SK-N-SH (cell line): ENCODE measurements at regions not wholly inside any gene's neighbourhood (a gene's known extent, or its start where the extent isn't known, plus 50 kb on each side); places are given as distances from the start of the nearest gene placed in this dataset.

Experiments
- CTCF ChIA-PET: fragments of 300-600, 350-600 bp; formaldehyde crosslinking; extraction: SDS; loops from one replicate; lab custom pipeline; 2021; lab: Yijun Ruan, JAX
- POLR2A ChIA-PET: fragments of 350-600 bp; sonication (Branson Sonifier 250); formaldehyde crosslinking; extraction: SDS; loops from one replicate; lab custom pipeline; 2020; ENCODE audit warnings: antibody characterized with exemption, inconsistent platforms; lab: Yijun Ruan, JAX
- DNase-seq: peaks from one replicate; pipeline ENCODE4 v3.0.0; 2012
- H2AFZ ChIP-seq: fragments of 200-600 bp; sonication (generic); 2 replicates; pipeline ENCODE4 v1.8.1; 2016; ENCODE audit warnings: antibody characterized with exemption, mild to moderate bottlenecking, low read depth
- H3F3A ChIP-seq: fragments of 200-600 bp; sonication (generic); replicated peaks from 2 replicates; pipeline ENCODE3; 2016; ENCODE audit warnings: antibody characterized with exemption, mild to moderate bottlenecking; ENCODE audit not compliant: insufficient read depth
- H3K27ac ChIP-seq, 2 experiments: fragments of 200-500 bp in 1 of 2; fragments of 200-600 bp in 1 of 2; sonication (Bioruptor generic) in 1 of 2; sonication (generic), shearing (Covaris generic) in 1 of 2; 2 replicates each; pipeline versions ENCODE4 v1.5.1 to v1.6.1; 2014 to 2016; ENCODE audit warnings: low read depth in 2 of 2, inconsistent platforms in 1 of 2, low read length in 1 of 2, mild to moderate bottlenecking in 1 of 2, mixed read lengths in 1 of 2
- H3K27me3 ChIP-seq: fragments of 200-600 bp; sonication (generic), shearing (Covaris generic); 2 replicates; pipeline ENCODE4 v1.6.1; 2016; ENCODE audit warnings: mixed run types; ENCODE audit not compliant: insufficient read depth
- H3K36me3 ChIP-seq, 2 experiments: fragments of 200-500 bp in 1 of 2; fragments of 200-600 bp in 1 of 2; sonication (Bioruptor generic) in 1 of 2; sonication (generic) in 1 of 2; replicated peaks in 1 of 2; 2 replicates each; pipeline versions ENCODE3 to v1.5.1; 2014 to 2016; ENCODE audit warnings: low read length in 1 of 2, mild to moderate bottlenecking in 1 of 2; ENCODE audit not compliant: insufficient read depth in 2 of 2, control insufficient read depth in 1 of 2
- H3K4me1 ChIP-seq, 2 experiments: fragments of 200-500 bp in 1 of 2; fragments of 200-600 bp in 1 of 2; sonication (Bioruptor generic) in 1 of 2; sonication (generic), shearing (Covaris generic) in 1 of 2; 2 replicates each; pipeline versions ENCODE4 v1.5.1 to v1.6.1; 2014 to 2016; ENCODE audit warnings: low read depth in 1 of 2, low read length in 1 of 2, mixed run types in 1 of 2; ENCODE audit not compliant: insufficient read depth in 2 of 2, control insufficient read depth in 1 of 2
- H3K4me2 ChIP-seq: fragments of 200-600 bp; sonication (generic), shearing (Covaris generic); 2 replicates; pipeline ENCODE4 v1.6.1; 2017; ENCODE audit warnings: mixed run types
- H3K4me3 ChIP-seq, 2 experiments: fragments of 200-500 bp in 1 of 2; fragments of 200-600 bp in 1 of 2; sonication (Bioruptor generic) in 1 of 2; sonication (generic), shearing (Covaris generic) in 1 of 2; 2 replicates each; pipeline versions ENCODE4 v1.5.1 to v1.8.1; 2014 to 2016; ENCODE audit warnings: low read depth in 2 of 2, inconsistent platforms in 1 of 2, low read length in 1 of 2, mild to moderate bottlenecking in 1 of 2, mixed read lengths in 1 of 2, moderate library complexity in 1 of 2
- H3K79me2 ChIP-seq: fragments of 200-600 bp; sonication (generic); 2 replicates; pipeline ENCODE4 v1.8.1; 2017; ENCODE audit warnings: mild to moderate bottlenecking; ENCODE audit not compliant: insufficient read depth
- H3K9ac ChIP-seq: fragments of 200-600 bp; sonication (generic); 2 replicates; pipeline ENCODE4 v1.6.1; 2017; ENCODE audit warnings: mixed run types
- H3K9me2 ChIP-seq: fragments of 200-600 bp; sonication (generic); 2 replicates; pipeline ENCODE4 v1.6.1; 2017; ENCODE audit warnings: mixed run types
- H3K9me3 ChIP-seq: fragments of 200-600 bp; sonication (generic); 2 replicates; pipeline ENCODE4 v1.6.1; 2017; ENCODE audit warnings: mixed run types, mild to moderate bottlenecking, moderate library complexity
- H4K20me1 ChIP-seq: fragments of 200-600 bp; sonication (generic); 2 replicates; pipeline ENCODE4 v1.6.1; 2017; ENCODE audit warnings: mild to moderate bottlenecking, mixed run types; ENCODE audit not compliant: insufficient read depth
- ELF1 ChIP-seq: IDR thresholded peaks from 2 replicates; pipeline ENCODE4 v1.4.0; 2012
- EP300 ChIP-seq, 2 experiments: IDR thresholded peaks; 2 replicates each; pipeline versions ENCODE4 v1.4.0 to v1.6.1; 2012; ENCODE audit warnings: borderline replicate concordance in 1 of 2, low read depth in 1 of 2, low read length in 1 of 2
- FOXM1 ChIP-seq: IDR thresholded peaks from 2 replicates; pipeline ENCODE4 v1.4.0; 2012; ENCODE audit warnings: low read depth, mild to moderate bottlenecking
- GATA2 ChIP-seq: sonication (generic); formaldehyde crosslinking; IDR thresholded peaks from 2 replicates; pipeline ENCODE4 v1.5.0; 2020; ENCODE audit warnings: mild to moderate bottlenecking, missing genetic modification reagents
- MEF2A ChIP-seq: IDR thresholded peaks from 2 replicates; pipeline ENCODE4 v1.4.0; 2012; ENCODE audit warnings: low read depth, borderline replicate concordance
- MXI1 ChIP-seq: IDR thresholded peaks from 2 replicates; pipeline ENCODE4 v1.6.1; 2012; ENCODE audit warnings: mild to moderate bottlenecking, low read depth, low read length, improper control_type of control experiment
- NRF1 ChIP-seq: IDR thresholded peaks from 2 replicates; pipeline ENCODE4 v1.6.1; 2012; ENCODE audit warnings: low read depth, mild to moderate bottlenecking, low read length
- POLR2AphosphoS5 ChIP-seq: IDR thresholded peaks from 2 replicates; pipeline ENCODE4 v1.6.1; 2012; ENCODE audit warnings: low read depth, low read length
- REST ChIP-seq: IDR thresholded peaks from 2 replicates; pipeline ENCODE4 v1.6.1; 2012; ENCODE audit warnings: mild to moderate bottlenecking, low read depth, low read length, moderate library complexity
- RXRA ChIP-seq: IDR thresholded peaks from 2 replicates; pipeline ENCODE4 v1.4.0; 2012; ENCODE audit warnings: low read depth, mild to moderate bottlenecking, borderline replicate concordance
- SMC3 ChIP-seq: IDR thresholded peaks from 2 replicates; pipeline ENCODE4 v1.6.1; 2012; ENCODE audit warnings: low read depth, low read length, improper control_type of control experiment
- TAF1 ChIP-seq: IDR thresholded peaks from 2 replicates; pipeline ENCODE4 v1.6.1; 2012; ENCODE audit warnings: low read depth, mild to moderate bottlenecking, low read length, moderate library complexity, borderline replicate concordance
- TCF12 ChIP-seq: IDR thresholded peaks from 2 replicates; pipeline ENCODE4 v1.4.0; 2012
- USF2 ChIP-seq: fragments of 150-350 bp; IDR thresholded peaks from 2 replicates; pipeline ENCODE4 v1.6.1; 2017; ENCODE audit warnings: antibody characterized with exemption, low read length, low read depth, borderline replicate concordance
- WGBS: methylation state at CpG from one replicate; pipeline ENCODE4 v1.1.6; 2017; ENCODE audit warnings: low lambda C conversion rate; 5-methylcytosine and 5-hydroxymethylcytosine counted together
- TF ChIP-seq, protein P1 (sequence below): IDR thresholded peaks from 2 replicates; pipeline ENCODE4; 2012
- TF ChIP-seq, protein P2 (sequence below): IDR thresholded peaks from 2 replicates; pipeline ENCODE4 v1.4.0; 2012; ENCODE audit warnings: low read depth, borderline replicate concordance
- TF ChIP-seq, protein P3 (sequence below): fragments of 150-350 bp; IDR thresholded peaks from 2 replicates; pipeline ENCODE4 v1.6.1; 2016; ENCODE audit warnings: mild to moderate bottlenecking, low read depth, low read length

GRCh38 chr2:235433860-235434259 is 60.0 kb upstream of the AGAP1 start:
- no peaks in the 10 kb centered on the region; the same call in 1 of the 2 replicates for H3K27me3 ChIP-seq
- CTCF ChIA-PET: interaction anchor here (0.6 to 1.4 kb wide), 4 partner anchors 12 to 68 kb away, joined by 3 to 5 read pairs (median 4); no protein-coding TSS in a partner anchor
- no peak overlapping the region for H2AFZ ChIP-seq
- H3K9me2 ChIP-seq: no peaks in the 10 kb centered on the region
- no peak overlapping the region for H3K4me2 ChIP-seq
- no peak overlapping the region for H3K27ac ChIP-seq
- no peak overlapping the region for H3K4me3 ChIP-seq
- H3F3A ChIP-seq: no peaks in the 10 kb centered on the region
- no peak overlapping the region for H3K9ac ChIP-seq
- H3K36me3 ChIP-seq: no peaks in the 10 kb centered on the region
- WGBS: 67% methylated on average over 4 of the region's 4 CpGs
- no peaks in the 10 kb centered on the region for H3K79me2 ChIP-seq
- H3K4me1 ChIP-seq: no peaks in the 10 kb centered on the region
- H3K9me3 ChIP-seq: no peaks in the 10 kb centered on the region
- POLR2A ChIA-PET: no interaction called here
- TF ChIP-seq EP300 (IDR thresholded peaks at IDR 0.05; ENCODE audit: borderline replicate concordance in 1 of 2, low read depth in 1 of 2, low read length in 1 of 2) (no peak), RXRA (no peak), POLR2AphosphoS5 (no peak), GATA2 (CRISPR knock-in tag) (no peak), NRF1 (no peak), TAF1 (no peak), TCF12 (no peak), FOXM1 (no peak), MEF2A (no peak), SMC3 (no peak), USF2 (no peak), MXI1 (no peak), REST (no peak), ELF1 (no peak)
- TF ChIP-seq, protein P1, sequence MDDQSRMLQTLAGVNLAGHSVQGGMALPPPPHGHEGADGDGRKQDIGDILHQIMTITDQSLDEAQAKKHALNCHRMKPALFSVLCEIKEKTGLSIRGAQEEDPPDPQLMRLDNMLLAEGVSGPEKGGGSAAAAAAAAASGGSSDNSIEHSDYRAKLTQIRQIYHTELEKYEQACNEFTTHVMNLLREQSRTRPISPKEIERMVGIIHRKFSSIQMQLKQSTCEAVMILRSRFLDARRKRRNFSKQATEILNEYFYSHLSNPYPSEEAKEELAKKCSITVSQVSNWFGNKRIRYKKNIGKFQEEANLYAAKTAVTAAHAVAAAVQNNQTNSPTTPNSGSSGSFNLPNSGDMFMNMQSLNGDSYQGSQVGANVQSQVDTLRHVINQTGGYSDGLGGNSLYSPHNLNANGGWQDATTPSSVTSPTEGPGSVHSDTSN: no peak
- TF ChIP-seq, protein P2, sequence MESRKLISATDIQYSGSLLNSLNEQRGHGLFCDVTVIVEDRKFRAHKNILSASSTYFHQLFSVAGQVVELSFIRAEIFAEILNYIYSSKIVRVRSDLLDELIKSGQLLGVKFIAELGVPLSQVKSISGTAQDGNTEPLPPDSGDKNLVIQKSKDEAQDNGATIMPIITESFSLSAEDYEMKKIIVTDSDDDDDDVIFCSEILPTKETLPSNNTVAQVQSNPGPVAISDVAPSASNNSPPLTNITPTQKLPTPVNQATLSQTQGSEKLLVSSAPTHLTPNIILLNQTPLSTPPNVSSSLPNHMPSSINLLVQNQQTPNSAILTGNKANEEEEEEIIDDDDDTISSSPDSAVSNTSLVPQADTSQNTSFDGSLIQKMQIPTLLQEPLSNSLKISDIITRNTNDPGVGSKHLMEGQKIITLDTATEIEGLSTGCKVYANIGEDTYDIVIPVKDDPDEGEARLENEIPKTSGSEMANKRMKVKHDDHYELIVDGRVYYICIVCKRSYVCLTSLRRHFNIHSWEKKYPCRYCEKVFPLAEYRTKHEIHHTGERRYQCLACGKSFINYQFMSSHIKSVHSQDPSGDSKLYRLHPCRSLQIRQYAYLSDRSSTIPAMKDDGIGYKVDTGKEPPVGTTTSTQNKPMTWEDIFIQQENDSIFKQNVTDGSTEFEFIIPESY: no peak
- TF ChIP-seq, protein P3, sequence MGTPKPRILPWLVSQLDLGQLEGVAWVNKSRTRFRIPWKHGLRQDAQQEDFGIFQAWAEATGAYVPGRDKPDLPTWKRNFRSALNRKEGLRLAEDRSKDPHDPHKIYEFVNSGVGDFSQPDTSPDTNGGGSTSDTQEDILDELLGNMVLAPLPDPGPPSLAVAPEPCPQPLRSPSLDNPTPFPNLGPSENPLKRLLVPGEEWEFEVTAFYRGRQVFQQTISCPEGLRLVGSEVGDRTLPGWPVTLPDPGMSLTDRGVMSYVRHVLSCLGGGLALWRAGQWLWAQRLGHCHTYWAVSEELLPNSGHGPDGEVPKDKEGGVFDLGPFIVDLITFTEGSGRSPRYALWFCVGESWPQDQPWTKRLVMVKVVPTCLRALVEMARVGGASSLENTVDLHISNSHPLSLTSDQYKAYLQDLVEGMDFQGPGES: no peak
- no peaks in the 10 kb centered on the region for H4K20me1 ChIP-seq
- DNase-seq: no peak
